ENCODE measurements at regions not wholly inside any gene's neighbourhood (a gene's known extent, or its start where the extent isn't known, plus 50 kb on each side); places are given as distances from the start of the nearest gene placed in this dataset.
"Not testable (repeated sequence)": the region's sequence is repeated elsewhere in the genome, so short reads cannot be mapped to it uniquely, and the experiment has no call there.

GRCh38 chr5:81830596-81830995 is 79.7 kb upstream of the SSBP2 start:
- no peak for DNase-seq (ENCODE audit: extremely low read depth, low read depth)

- no peak for DNase-seq (ENCODE audit: extremely low read depth, low read depth)
Observed at GRCh38 chr5:81829242-81829641, 78.3 kb upstream of the SSBP2 start.

GRCh38 chr5:81827500-81827899 is 76.6 kb upstream of the SSBP2 start:
- DNase-seq (ENCODE audit: extremely low read depth, low read depth): no peak

- DNase-seq (ENCODE audit: extremely low read depth, low read depth): no peak
Observed at GRCh38 chr5:81826128-81826527, 75.2 kb upstream of the SSBP2 start.

- no peak for DNase-seq (ENCODE audit: extremely low read depth, low read depth)
Observed at GRCh38 chr5:81825237-81825636, 74.3 kb upstream of the SSBP2 start.

GRCh38 chr5:81823736-81824135 is 72.8 kb upstream of the SSBP2 start:
- not testable (repeated sequence) for DNase-seq (ENCODE audit: extremely low read depth, low read depth)

- no peak for DNase-seq (ENCODE audit: extremely low read depth, low read depth)
Observed at GRCh38 chr5:81820863-81821262, 70.0 kb upstream of the SSBP2 start.

- no peak for DNase-seq (ENCODE audit: extremely low read depth, low read depth)
Observed at GRCh38 chr5:81820318-81820636, 69.4 kb upstream of the SSBP2 start.

GRCh38 chr5:81819556-81820317 is 68.8 kb upstream of the SSBP2 start:
- DNase-seq (ENCODE audit: extremely low read depth, low read depth): no peak

- no peak for DNase-seq (ENCODE audit: extremely low read depth, low read depth)
Observed at GRCh38 chr5:81817980-81818379, 67.1 kb upstream of the SSBP2 start.

GRCh38 chr5:81817086-81817485 is 66.2 kb upstream of the SSBP2 start:
- no peak for DNase-seq (ENCODE audit: extremely low read depth, low read depth)

GRCh38 chr5:81815321-81815720 is 64.4 kb upstream of the SSBP2 start:
- DNase-seq (ENCODE audit: extremely low read depth, low read depth): no peak

- DNase-seq (ENCODE audit: extremely low read depth, low read depth): no peak
Observed at GRCh38 chr5:81808106-81808505, 57.2 kb upstream of the SSBP2 start.

- no peak for DNase-seq (ENCODE audit: extremely low read depth, low read depth)
Observed at GRCh38 chr5:81805086-81805485, 54.2 kb upstream of the SSBP2 start.

GRCh38 chr5:81803812-81804211 is 52.9 kb upstream of the SSBP2 start:
- DNase-seq (ENCODE audit: extremely low read depth, low read depth): no peak

GRCh38 chr5:81802625-81803024 is 51.7 kb upstream of the SSBP2 start:
- DNase-seq (ENCODE audit: extremely low read depth, low read depth): no peak

- DNase-seq (ENCODE audit: extremely low read depth, low read depth): no peak
Observed at GRCh38 chr5:81802020-81802419, 51.1 kb upstream of the SSBP2 start.

- no peak for DNase-seq (ENCODE audit: extremely low read depth, low read depth)
Observed at GRCh38 chr5:81800797-81801196, 49.9 kb upstream of the SSBP2 start.

Small RNA genes in the stretch of these regions (small RNA-seq; reads per million reads assigned to genes)
- 0 reads per million in 2 experiments for gene SEM1P1
